ENCODE measurements at regions not wholly inside any gene's neighbourhood (a gene's known extent, or its start where the extent isn't known, plus 50 kb on each side); places are given as distances from the start of the nearest gene placed in this dataset.

GRCh38 chr9:89803403-89803802 is 198.6 kb downstream of the GADD45G start:
- TF ChIP-seq CTCF (IDR thresholded peaks at IDR 0.05) (no peak), POLR2A (IDR thresholded peaks at IDR 0.05) (no peak)
